Tibial nerve (tissue), 4 donors: ENCODE measurements at regions not wholly inside any gene's neighbourhood (a gene's known extent, or its start where the extent isn't known, plus 50 kb on each side); places are given as distances from the start of the nearest gene placed in this dataset.

Experiments
- CTCF ChIP-seq, 5 experiments: fragments of 200-600 bp in 3 of 5; fragments of 450-650 bp in 2 of 5; sonication (generic) in 3 of 5; IDR thresholded peaks; one replicate each; pipeline ENCODE4 v1.5.1; 2016 to 2019; ENCODE audit warnings: antibody characterized with exemption in 5 of 5, mild to moderate bottlenecking in 3 of 5, moderate library complexity in 2 of 5
- EP300 ChIP-seq, 2 donors: sonication (generic); formaldehyde crosslinking; IDR thresholded peaks; one replicate each; pipeline ENCODE4 v1.6.1; 2017; ENCODE audit warnings: antibody characterized with exemption in 2 of 2, mild to moderate bottlenecking in 1 of 2
- POLR2A ChIP-seq, 2 donors: fragments of 450-650 bp; IDR thresholded peaks; one replicate each; pipeline ENCODE4 v1.6.1; 2017; ENCODE audit warnings: antibody characterized with exemption in 2 of 2, mild to moderate bottlenecking in 2 of 2, moderate library complexity in 2 of 2

GRCh38 chr14:51595881-51596455 lies 55.7 kb upstream of the FRMD6 start:
- no peak for TF ChIP-seq CTCF (IDR thresholded peaks at IDR 0.05)
- TF ChIP-seq POLR2A (IDR thresholded peaks at IDR 0.05): no peak
- no peak for TF ChIP-seq EP300 (IDR thresholded peaks at IDR 0.05)
